ENCODE measurements at regions not wholly inside any gene's neighbourhood (a gene's known extent, or its start where the extent isn't known, plus 50 kb on each side); places are given as distances from the start of the nearest gene placed in this dataset.

GRCh38 chr2:155266583-155266982, 568.1 kb downstream of the KCNJ3 start:
- no peak for FAIRE-seq
- Histone ChIP-seq H4K5ac (ENCODE audit: insufficient read length, low read depth, low read length) (no peak overlapping the region), H3K79me2 (ENCODE audit: control insufficient read depth in 1 of 2, insufficient read depth in 2 of 2, low read length in 2 of 2) (no peaks in the 10 kb centered on the region), H2BK20ac (ENCODE audit: low read length) (no peak overlapping the region), H2BK120ac (replicated peaks; ENCODE audit: low read depth, low read length) (no peak overlapping the region), H3K27ac (ENCODE audit: low read depth, low read length) (no peak overlapping the region), H3K9me3 (ENCODE audit: insufficient read depth in 2 of 2, low read depth in 1 of 2, low read length in 1 of 2) (no peaks in the 10 kb centered on the region), H3K79me1 (ENCODE audit: low read depth, low read length) (no peaks in the 10 kb centered on the region), H2BK5ac (ENCODE audit: low read depth, low read length) (no peak overlapping the region), H3K18ac (ENCODE audit: extremely low read depth, low read length) (no peak overlapping the region), H2AFZ (ENCODE audit: low read length) (peak overlapping the region; percentile 69; the same call in 1 of the 2 replicates), H3K9ac (replicated peaks in 1 of 4; ENCODE audit: extremely low read depth in 1 of 4, low read depth in 3 of 4, low read length in 3 of 4) (no peak overlapping the region), H4K20me1 (replicated peaks in 1 of 2; ENCODE audit: control insufficient read depth in 1 of 2, insufficient read depth in 2 of 2, low read length in 2 of 2) (no peaks in the 10 kb centered on the region), H3K36me3 (ENCODE audit: control insufficient read depth in 2 of 4, insufficient read depth in 4 of 4, low read length in 3 of 4) (no peaks in the 10 kb centered on the region), H3K4ac (replicated peaks; ENCODE audit: insufficient read length, low read depth, low read length) (no peak overlapping the region), H3K27me3 (replicated peaks in 1 of 4; ENCODE audit: control insufficient read depth in 3 of 4, extremely low read depth in 1 of 4, insufficient read depth in 3 of 4, low read length in 3 of 4) (no peaks in the 10 kb centered on the region), H3K23ac (ENCODE audit: insufficient read length) (no peak overlapping the region), H3K23me2 (ENCODE audit: low read depth, low read length) (no peaks in the 10 kb centered on the region; the same call in 1 of the 2 replicates), H3K4me2 (ENCODE audit: insufficient read depth in 1 of 2, low read depth in 2 of 2, low read length in 2 of 2) (no peak overlapping the region), H3K4me1 (replicated peaks in 1 of 4; ENCODE audit: control insufficient read depth in 3 of 4, insufficient read depth in 4 of 4, low read length in 3 of 4) (no peaks in the 10 kb centered on the region), H2BK15ac (ENCODE audit: low read length) (0 out of 2 replicates have a peak overlapping the region, but pooled peaks have one; percentile 20), H4K8ac (ENCODE audit: extremely low read depth, insufficient read depth, low read length) (peak overlapping the region; percentile 12; the same call in 1 of the 2 replicates), H3K4me3 (ENCODE audit: extremely low read depth in 1 of 4, insufficient read depth in 2 of 4, low read depth in 3 of 4, low read length in 4 of 4) (no peak overlapping the region), H3K56ac (replicated peaks; ENCODE audit: insufficient read length, low read depth, low read length) (no peak overlapping the region), H2AK5ac (ENCODE audit: low read depth, low read length) (no peak overlapping the region), H4K91ac (replicated peaks; ENCODE audit: insufficient read length, low read length) (no peak overlapping the region), H2BK12ac (ENCODE audit: low read depth, low read length) (no peak overlapping the region), H3K14ac (ENCODE audit: insufficient read length) (no peak overlapping the region)
- TF ChIP-seq TEAD4 (IDR thresholded peaks at IDR 0.05; ENCODE audit: low read depth, low read length) (no peak), CTCF (IDR thresholded peaks at IDR 0.05; ENCODE audit: control extremely low read depth in 1 of 3, insufficient read depth in 1 of 3, low read depth in 1 of 3, low read length in 3 of 3) (peak; percentile 59 to 69 (median 61)), EGR1 (IDR thresholded peaks at IDR 0.05; ENCODE audit: borderline replicate concordance, low read depth, low read length) (no peak), RAD21 (IDR thresholded peaks at IDR 0.05 in 1 of 2, conservative IDR thresholded peaks at IDR 0.05 in 1 of 2; ENCODE audit: low read depth in 2 of 2, low read length in 2 of 2) (peak; percentile 83 to 88), TAF7 (optimal IDR thresholded peaks at IDR 0.05; ENCODE audit: borderline replicate concordance, low read depth, low read length) (no peak), MAX (IDR thresholded peaks at IDR 0.05) (no peak), TBP (IDR thresholded peaks at IDR 0.05; ENCODE audit: low read depth, low read length) (no peak), EP300 (IDR thresholded peaks at IDR 0.05; ENCODE audit: borderline replicate concordance in 1 of 2, low read depth in 2 of 2, low read length in 2 of 2) (no peak)
- 89% methylated on average over 3 of the region's 3 CpGs; no CpG with 5 or more reads in 1 of the 2 experiments for WGBS, 2 experiments (ENCODE audit: extremely low coverage in 1 of 2, insufficient coverage in 1 of 2, insufficient read length in 1 of 2, insufficient replicate concordance in 2 of 2, low coverage in 1 of 2, low lambda C conversion rate in 2 of 2, missing lambda C conversion rate in 1 of 2)
- ChIA-PET POLR2A (ENCODE audit: partially characterized antibody) (no interaction called here), CTCF (ENCODE audit: partially characterized antibody) (interaction anchor here (0.6 to 1.8 kb wide), 7 partner anchors 10 to 885 kb away, joined by 3 to 7 read pairs (median 3); no protein-coding TSS in a partner anchor)
- DNase-seq (ENCODE audit: low read depth in 1 of 2, low spot score in 2 of 2): no peak

Data from H1 (cell line).